NCI-H1092 (cell line): ENCODE measurements at regions not wholly inside any gene's neighbourhood (a gene's known extent, or its start where the extent isn't known, plus 50 kb on each side); places are given as distances from the start of the nearest gene placed in this dataset.
"Not testable (repeated sequence)": the region's sequence is repeated elsewhere in the genome, so short reads cannot be mapped to it uniquely, and the experiment has no call there.

Experiments
- DNase-seq: peaks from one replicate; lab custom pipeline; 2025; lab: John Stamatoyannopoulos, UW

- no peak for DNase-seq
Measured at GRCh38 chr16:86216591-86216990, 293.7 kb upstream of the FOXF1 start.

DNA sequence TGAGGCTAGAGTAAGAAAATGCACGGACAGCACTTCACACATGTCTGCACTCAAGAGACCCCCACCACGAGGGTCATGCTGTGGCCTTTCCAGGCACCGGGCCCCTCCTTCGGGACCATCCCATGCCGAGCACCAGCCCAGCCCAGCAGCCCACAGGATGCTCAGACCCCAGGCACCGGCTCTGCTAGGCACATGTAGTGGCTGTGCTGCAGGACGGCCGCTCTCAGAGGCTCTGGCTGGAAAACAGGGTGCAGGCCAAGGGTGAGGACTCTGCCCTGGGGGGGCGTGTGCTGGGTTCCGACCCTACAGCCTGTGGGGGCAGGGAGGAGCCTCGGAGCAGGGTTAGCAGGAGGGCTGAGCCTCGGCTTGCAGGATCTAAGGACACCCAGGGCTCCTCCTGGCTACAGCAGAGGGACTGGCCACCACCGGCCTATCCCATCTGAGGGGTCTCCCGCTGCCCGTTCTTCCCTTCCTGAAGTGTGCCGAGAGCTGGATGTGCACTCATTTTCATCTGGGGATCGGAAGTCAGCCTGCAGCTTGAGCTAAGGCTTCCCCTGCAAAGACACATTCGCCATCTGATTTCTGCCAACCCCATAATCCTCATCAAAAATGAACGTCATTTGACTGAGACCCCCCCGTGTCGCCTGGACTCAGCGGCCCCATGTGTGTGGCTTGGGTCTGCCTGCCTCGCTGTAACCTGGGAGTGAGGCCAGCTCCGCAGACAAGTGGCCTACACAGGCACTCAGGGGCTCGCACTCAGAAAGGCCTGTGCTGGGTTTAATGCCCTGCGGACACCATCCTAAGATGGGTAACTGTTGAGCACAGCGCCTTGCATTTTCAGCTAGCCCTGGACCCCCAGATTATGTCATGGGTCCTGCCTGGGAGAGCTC lies 293.1 kb upstream of the FOXF1 start:
- DNase-seq = no peak

DNA sequence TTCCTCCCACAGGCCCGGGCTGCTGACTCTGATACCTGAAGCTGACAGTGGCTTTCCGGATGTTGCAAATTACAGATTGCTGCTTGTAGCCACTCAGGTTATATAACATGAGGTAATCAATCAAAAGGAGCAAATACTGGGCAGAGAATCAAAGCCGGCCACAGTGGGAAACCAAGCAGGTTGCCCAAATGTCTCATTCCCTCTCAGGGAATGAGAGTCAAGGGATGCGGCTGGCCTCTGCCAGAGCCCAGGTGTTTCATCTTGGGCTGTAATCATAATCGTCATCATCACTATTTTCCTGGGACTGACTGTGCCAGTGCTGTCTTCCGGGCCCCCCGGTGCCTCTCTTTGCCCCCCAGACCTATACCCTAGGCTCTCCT lies 292.4 kb upstream of the FOXF1 start:
- DNase-seq = no peak

- DNase-seq = no peak
Measured at GRCh38 chr16:86218479-86219170, 291.7 kb upstream of the FOXF1 start.

DNA sequence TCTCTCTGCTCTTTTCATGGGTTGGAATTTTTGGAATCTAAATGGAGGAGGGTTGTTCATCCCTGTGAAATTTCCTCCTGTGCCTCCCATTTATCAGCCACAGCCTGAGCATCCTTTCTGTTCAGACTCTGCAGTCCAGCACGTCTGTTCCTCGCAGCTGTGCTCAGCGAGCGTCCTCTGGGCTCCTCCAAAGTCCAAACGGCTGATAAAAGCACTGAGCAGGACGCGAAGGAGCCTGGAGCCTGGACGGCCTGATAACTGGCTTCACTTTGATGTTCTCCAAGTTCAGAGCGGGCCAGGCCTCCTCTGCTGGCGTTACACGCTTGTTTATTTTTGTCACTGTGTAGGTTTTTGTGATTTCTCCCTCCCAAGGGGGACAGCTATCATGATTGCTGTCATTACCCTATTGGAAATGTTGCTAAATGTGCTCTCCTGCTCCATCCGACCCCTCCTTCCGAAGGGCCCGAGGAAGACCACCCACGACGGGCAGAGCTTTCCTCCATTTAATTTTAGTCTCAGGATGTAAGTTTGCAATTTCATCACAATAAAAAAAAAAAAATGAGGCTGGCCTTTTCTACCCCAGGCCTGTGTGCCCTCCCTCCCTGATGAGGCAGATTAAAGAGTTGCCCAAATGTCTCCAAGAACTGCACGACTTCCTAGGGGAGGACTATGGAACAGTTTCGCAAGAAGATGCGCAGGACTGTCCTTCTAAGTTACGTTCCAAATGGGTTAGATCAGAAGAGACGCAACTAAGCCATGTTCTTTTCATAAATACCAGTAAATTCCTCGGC lies 290.5 kb upstream of the FOXF1 start:
- DNase-seq = no peak

DNA sequence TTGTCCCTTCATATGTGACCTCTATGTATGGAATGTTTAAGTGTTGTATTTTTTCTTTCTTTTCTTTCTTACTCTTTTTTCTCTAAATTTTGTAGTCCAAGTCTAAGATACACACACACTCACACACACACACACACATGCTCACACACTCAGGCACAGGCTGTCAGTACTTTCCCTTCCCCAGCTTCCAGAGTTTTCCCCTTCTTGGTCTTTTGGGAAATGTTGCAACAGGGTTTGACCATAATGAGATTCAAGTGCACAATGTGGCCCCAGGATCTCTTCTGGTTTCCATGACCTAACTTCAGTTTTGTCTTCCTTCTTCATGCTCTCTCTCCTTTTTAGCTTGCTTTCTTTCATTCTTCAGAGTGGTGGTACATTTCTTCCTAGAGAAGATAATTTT lies 289.8 kb upstream of the FOXF1 start:
- no peak for DNase-seq

DNA sequence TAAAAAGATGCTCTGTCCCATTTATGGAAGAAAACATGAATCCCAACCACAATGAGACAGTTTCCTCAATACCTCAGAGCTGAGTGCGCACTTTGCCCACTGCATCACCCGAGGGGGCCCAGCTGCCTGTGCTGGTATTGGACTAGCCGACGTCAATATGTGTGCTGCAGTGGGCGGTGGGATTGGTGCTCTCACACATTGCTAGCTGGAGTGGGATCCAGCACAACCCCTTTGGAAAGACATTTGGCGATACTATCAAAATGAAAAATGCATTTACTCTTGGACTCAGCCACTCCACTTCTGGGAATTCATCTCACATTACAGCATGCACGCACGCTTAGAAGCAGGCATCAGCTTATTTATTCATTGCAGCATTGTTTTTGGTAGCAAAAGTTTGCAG lies 289.2 kb upstream of the FOXF1 start:
- DNase-seq = no peak

DNA sequence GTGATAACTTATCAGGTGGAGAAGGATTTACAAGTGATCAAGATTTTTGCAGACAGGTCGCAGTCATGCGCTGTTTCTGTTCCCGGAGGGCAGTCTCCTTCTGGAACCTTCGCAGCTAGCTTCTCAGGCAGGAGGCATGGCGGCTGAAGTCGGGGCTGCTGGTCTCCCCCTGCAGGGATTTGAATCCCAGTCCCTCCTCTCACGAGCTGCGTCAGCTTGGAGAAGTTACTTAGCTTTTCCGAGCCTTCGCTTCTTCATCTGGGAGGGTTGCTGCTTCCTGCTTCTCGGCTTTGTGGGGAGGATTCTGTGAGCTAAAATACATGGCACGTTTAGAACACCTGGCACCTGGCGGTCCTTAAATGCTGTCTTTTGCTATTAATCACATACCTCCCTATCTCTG lies 287.8 kb upstream of the FOXF1 start:
- DNase-seq = no peak

- no peak for DNase-seq
Measured at GRCh38 chr16:86222965-86223551, 287.3 kb upstream of the FOXF1 start.

- no peak for DNase-seq
Measured at GRCh38 chr16:86224126-86224525, 286.2 kb upstream of the FOXF1 start.

- DNase-seq = no peak
Measured at GRCh38 chr16:86224629-86225028, 285.7 kb upstream of the FOXF1 start.

GRCh38 chr16:86225905-86226371 lies 284.4 kb upstream of the FOXF1 start:
- no peak for DNase-seq

GRCh38 chr16:86227041-86227440 lies 283.3 kb upstream of the FOXF1 start:
- no peak for DNase-seq

DNA sequence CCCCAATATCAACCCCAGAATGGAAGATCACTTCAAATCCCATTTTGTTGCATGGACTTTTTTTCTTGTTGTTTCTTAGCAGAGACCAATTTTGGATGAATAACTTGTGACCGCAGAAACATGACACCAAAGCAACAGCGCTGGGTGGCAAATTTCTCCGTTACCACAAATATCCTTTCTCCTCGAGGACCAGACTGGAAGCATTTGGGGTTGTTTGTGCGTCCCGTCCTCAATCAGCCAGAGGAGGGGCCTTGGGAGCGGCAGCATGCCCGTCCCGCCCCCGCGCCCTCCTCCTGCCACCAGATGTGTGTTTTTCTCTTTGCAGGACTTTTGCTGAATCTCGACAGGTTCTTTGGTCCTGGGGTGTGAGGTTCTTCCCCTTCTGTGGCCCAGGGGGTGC lies 282.5 kb upstream of the FOXF1 start:
- DNase-seq = no peak

GRCh38 chr16:86228713-86229112 lies 281.6 kb upstream of the FOXF1 start:
- no peak for DNase-seq

GRCh38 chr16:86229283-86229682 lies 281.0 kb upstream of the FOXF1 start:
- no peak for DNase-seq

- DNase-seq = no peak
Measured at GRCh38 chr16:86229866-86230656, 280.3 kb upstream of the FOXF1 start.

GRCh38 chr16:86231321-86231995 lies 278.9 kb upstream of the FOXF1 start:
- DNase-seq = no peak

DNA sequence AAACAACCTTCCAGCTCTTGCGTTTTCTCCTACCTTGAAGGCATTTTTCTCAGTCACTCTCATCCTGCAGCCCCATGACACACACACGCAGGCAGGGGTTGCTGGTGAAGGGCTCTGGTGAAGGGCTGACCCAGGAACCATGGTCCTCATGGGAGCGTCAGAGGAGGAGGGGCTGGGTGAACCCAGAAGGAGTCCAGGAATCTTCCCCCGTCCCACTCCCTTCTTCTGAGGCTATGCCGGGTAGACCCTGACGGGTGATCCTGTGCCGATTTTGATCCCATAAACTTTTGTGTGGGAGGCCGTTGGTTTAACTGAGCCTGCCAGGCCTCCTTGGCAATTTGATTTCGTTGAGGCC lies 278.4 kb upstream of the FOXF1 start:
- DNase-seq = no peak

GRCh38 chr16:86232496-86232895 lies 277.8 kb upstream of the FOXF1 start:
- no peak for DNase-seq

- DNase-seq = not testable (repeated sequence)
Measured at GRCh38 chr16:86233506-86233905, 276.8 kb upstream of the FOXF1 start.
